Naive thymus-derived CD4-positive, alpha-beta T cell (primary cell): ENCODE measurements at regions not wholly inside any gene's neighbourhood (a gene's known extent, or its start where the extent isn't known, plus 50 kb on each side); places are given as distances from the start of the nearest gene placed in this dataset.
"Not testable (repeated sequence)": the region's sequence is repeated elsewhere in the genome, so short reads cannot be mapped to it uniquely, and the experiment has no call there.

Experiments used
- ATAC-seq: fragments of 150-1000 bp; cut with Tn5 transposase; 2 replicates; pipeline ENCODE4 v1.10.0; 2021; ENCODE audit warnings: mild to moderate bottlenecking, moderate library complexity
- CTCF ChIA-PET: fragments of 350-600 bp; sonication (Branson Sonifier 250); formaldehyde crosslinking; loops from one replicate; lab custom pipeline; 2021; ENCODE audit warnings: antibody characterized with exemption; lab: Charles Lee
- POLR2A ChIA-PET: fragments of 350-600 bp; sonication (Branson Sonifier 250); formaldehyde crosslinking; loops from one replicate; lab custom pipeline; 2021; ENCODE audit warnings: antibody characterized with exemption, inconsistent platforms; lab: Charles Lee
- DNase-seq, 9 donors: peaks; one replicate each; pipeline versions ENCODE4 v3.0.0 to v3.0.0-alpha.2; 2020 to 2022; ENCODE audit warnings: mixed read lengths in 1 of 9
- H3K27ac ChIP-seq: one replicate; pipeline ENCODE4 v1.7.0; 2013; ENCODE audit warnings: mild to moderate bottlenecking, low read depth, low read length, moderate library complexity
- H3K27me3 ChIP-seq, 2 donors: one replicate each; pipeline ENCODE4 v1.7.0; 2013; ENCODE audit warnings: low read length in 2 of 2, mild to moderate bottlenecking in 2 of 2, moderate library complexity in 2 of 2; ENCODE audit not compliant: control insufficient read depth in 2 of 2, insufficient read depth in 2 of 2
- H3K36me3 ChIP-seq, 3 experiments: 1 replicate in 2 of 3; 2 replicates in 1 of 3; pipeline ENCODE4 v1.7.0; 2013; ENCODE audit warnings: low read length in 3 of 3, mild to moderate bottlenecking in 3 of 3, moderate library complexity in 1 of 3; ENCODE audit not compliant: insufficient read depth in 3 of 3, control insufficient read depth in 2 of 3
- H3K4me1 ChIP-seq, 2 donors: one replicate each; pipeline ENCODE4 v1.7.0; 2013; ENCODE audit warnings: low read length in 2 of 2, mild to moderate bottlenecking in 2 of 2, moderate library complexity in 1 of 2; ENCODE audit not compliant: control insufficient read depth in 2 of 2, insufficient read depth in 2 of 2
- H3K4me3 ChIP-seq: 2 replicates; pipeline ENCODE4 v1.7.0; 2013; ENCODE audit warnings: mild to moderate bottlenecking, low read length
- H3K9me3 ChIP-seq, 3 experiments: 1 replicate in 2 of 3; 2 replicates in 1 of 3; pipeline ENCODE4 v1.7.0; 2013; ENCODE audit warnings: low read length in 3 of 3; ENCODE audit not compliant: control insufficient read depth in 2 of 3
- H3K27ac Mint-ChIP-seq, 9 donors: one replicate each; pipeline ENCODE4 v1.8.0; 2020 to 2022; ENCODE audit warnings: mixed read lengths in 9 of 9, mild to moderate bottlenecking in 8 of 9, moderate library complexity in 5 of 9, inconsistent platforms in 2 of 9
- H3K27me3 Mint-ChIP-seq, 5 donors: one replicate each; pipeline ENCODE4 v1.8.0; 2021 to 2022; ENCODE audit warnings: mixed read lengths in 5 of 5, mild to moderate bottlenecking in 1 of 5
- H3K36me3 Mint-ChIP-seq, 5 donors: one replicate each; pipeline ENCODE4 v1.8.0; 2020 to 2022; ENCODE audit warnings: mixed read lengths in 5 of 5, mild to moderate bottlenecking in 3 of 5, inconsistent platforms in 1 of 5
- H3K4me1 Mint-ChIP-seq, 7 donors: one replicate each; pipeline ENCODE4 v1.8.0; 2020 to 2022; ENCODE audit warnings: mixed read lengths in 7 of 7, mild to moderate bottlenecking in 3 of 7, inconsistent platforms in 1 of 7
- H3K4me3 Mint-ChIP-seq, 10 donors: one replicate each; pipeline ENCODE4 v1.8.0; 2020 to 2022; ENCODE audit warnings: mild to moderate bottlenecking in 10 of 10, mixed read lengths in 10 of 10, moderate library complexity in 6 of 10, inconsistent platforms in 2 of 10
- H3K9me3 Mint-ChIP-seq, 11 donors: one replicate each; pipeline ENCODE4 v1.8.0; 2020 to 2022; ENCODE audit warnings: mixed read lengths in 11 of 11, mild to moderate bottlenecking in 4 of 11, inconsistent platforms in 1 of 11, moderate library complexity in 1 of 11
- intact Hi-C, 2 donors: fragments of 100-400 bp; cut with micrococcal nuclease; formaldehyde crosslinking; loops; one replicate each; pipeline ENCODE4 v1.15.1; 2023

- intact Hi-C loops, H3K27me3 ChIP-seq, H3K4me3 ChIP-seq, H3K4me1 Mint-ChIP-seq, CTCF ChIA-PET, H3K36me3 Mint-ChIP-seq, H3K4me1 ChIP-seq, H3K27ac ChIP-seq, H3K27ac Mint-ChIP-seq, H3K9me3 ChIP-seq, H3K4me3 Mint-ChIP-seq, ATAC-seq, POLR2A ChIA-PET, H3K27me3 Mint-ChIP-seq, H3K36me3 ChIP-seq, DNase-seq: not testable (repeated sequence)
- H3K9me3 Mint-ChIP-seq, result peaks cover 0 to 24% (median 7%) of the 10 kb centered on the region in 11 donors
These were observed 188.1 kb upstream of the EDNRA start for GRCh38 chr4:147292604-147293313.

GRCh38 chr4:147293314-147293677 lies 187.6 kb upstream of the EDNRA start:
- H3K27me3 Mint-ChIP-seq, H3K36me3 ChIP-seq, POLR2A ChIA-PET, H3K9me3 ChIP-seq, intact Hi-C loops, H3K27ac ChIP-seq, H3K27me3 ChIP-seq, ATAC-seq, H3K36me3 Mint-ChIP-seq, DNase-seq, H3K4me3 Mint-ChIP-seq, CTCF ChIA-PET, H3K4me3 ChIP-seq, H3K4me1 ChIP-seq, H3K27ac Mint-ChIP-seq, H3K4me1 Mint-ChIP-seq: not testable (repeated sequence)
- H3K9me3 Mint-ChIP-seq, result peaks cover 0 to 25% (median 7%) of the 10 kb centered on the region in 11 donors

- Histone ChIP-seq H3K4me1 (no peaks in the 10 kb centered on the region), H3K36me3 (no peaks in the 10 kb centered on the region), H3K9me3 (no peaks in the 10 kb centered on the region), H3K4me3 (no peak overlapping the region), H3K27me3 (no peaks in the 10 kb centered on the region), H3K27ac (no peak overlapping the region)
- POLR2A ChIA-PET, result no interaction called here
- no peaks in the 10 kb centered on the region for H3K27me3 Mint-ChIP-seq
- intact Hi-C loops, result no loop called here
- ATAC-seq (no peak), DNase-seq (no peak)
- H3K36me3 Mint-ChIP-seq, result no peaks in the 10 kb centered on the region
- H3K9me3 Mint-ChIP-seq, result peaks cover 0 to 21% (median 7%) of the 10 kb centered on the region in 11 donors
- no peak overlapping the region for H3K4me3 Mint-ChIP-seq
- CTCF ChIA-PET, result no interaction called here
- no peaks in the 10 kb centered on the region for H3K4me1 Mint-ChIP-seq
- no peak overlapping the region for H3K27ac Mint-ChIP-seq
These were observed 181.7 kb upstream of the EDNRA start for GRCh38 chr4:147299205-147299604.

DNA sequence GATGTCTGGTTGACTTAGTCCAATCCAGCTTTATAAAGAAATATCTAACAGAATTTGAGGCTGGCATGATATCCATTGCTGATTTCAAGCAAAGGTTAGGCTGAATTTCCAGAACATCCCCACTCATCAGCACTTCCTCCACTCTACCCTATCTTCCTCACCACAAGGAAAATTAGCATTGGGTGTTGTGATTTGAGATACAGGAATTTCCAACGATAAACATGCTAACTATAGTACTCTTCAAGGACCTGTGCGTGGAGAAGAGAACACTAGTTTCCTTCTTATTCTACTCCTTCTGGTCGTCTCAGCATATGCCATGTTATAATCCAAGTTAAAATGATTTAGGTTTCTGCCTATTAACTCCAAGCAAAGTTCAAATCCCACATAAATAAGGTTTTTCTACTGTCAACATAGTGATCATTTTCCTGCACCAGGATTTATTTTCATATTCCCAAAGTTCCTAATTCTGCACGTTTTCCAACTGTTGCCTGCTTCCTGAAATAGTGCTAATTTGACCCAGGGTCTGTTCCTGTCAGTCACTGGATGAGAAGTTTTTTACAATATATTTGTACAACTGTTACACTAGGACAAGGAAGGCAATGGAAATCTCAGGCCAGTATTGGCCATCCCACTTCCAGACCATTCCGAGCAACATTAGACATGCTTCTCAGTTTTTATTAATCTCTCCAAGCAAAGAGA lies 177.6 kb upstream of the EDNRA start:
- intact Hi-C loops, result no loop called here
- ATAC-seq, result no peak
- Histone ChIP-seq H3K4me1 (no peaks in the 10 kb centered on the region), H3K9me3 (no peaks in the 10 kb centered on the region), H3K36me3 (no peaks in the 10 kb centered on the region), H3K27ac (no peak overlapping the region), H3K27me3 (no peaks in the 10 kb centered on the region), H3K4me3 (no peak overlapping the region)
- no peaks in the 10 kb centered on the region for H3K36me3 Mint-ChIP-seq
- H3K4me1 Mint-ChIP-seq, result no peaks in the 10 kb centered on the region
- peaks cover 0 to 3% (median 0%) of the 10 kb centered on the region in 11 donors for H3K9me3 Mint-ChIP-seq
- POLR2A ChIA-PET, result no interaction called here
- DNase-seq, result no peak
- CTCF ChIA-PET, result no interaction called here
- peaks cover 0 to 4% (median 0%) of the 10 kb centered on the region in 5 donors for H3K27me3 Mint-ChIP-seq
- H3K4me3 Mint-ChIP-seq, result no peak overlapping the region
- H3K27ac Mint-ChIP-seq, result no peak overlapping the region

DNA sequence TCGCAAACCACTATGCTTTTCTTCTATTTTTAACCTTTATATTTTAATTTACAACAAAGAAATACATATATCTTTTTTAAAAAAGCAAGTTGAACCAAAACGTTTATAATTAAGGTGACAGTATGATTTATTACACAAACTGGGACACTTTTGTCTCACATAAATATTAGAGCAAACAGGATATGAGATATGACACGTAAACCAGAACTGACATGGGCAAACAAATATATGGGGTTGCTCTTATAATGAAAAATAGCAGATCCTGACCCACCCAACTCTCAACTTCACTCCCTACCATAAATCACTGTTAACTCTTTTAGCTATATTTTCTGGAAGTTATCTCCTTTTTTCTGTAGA lies 177.0 kb upstream of the EDNRA start:
- Histone ChIP-seq H3K4me3 (no peak overlapping the region), H3K27ac (no peak overlapping the region), H3K36me3 (no peaks in the 10 kb centered on the region), H3K27me3 (no peaks in the 10 kb centered on the region), H3K4me1 (no peaks in the 10 kb centered on the region), H3K9me3 (no peaks in the 10 kb centered on the region)
- Mint-ChIP-seq H3K9me3 (peaks cover 0 to 4% (median 0%) of the 10 kb centered on the region in 11 donors), H3K4me3 (no peak overlapping the region), H3K27ac (no peak overlapping the region), H3K4me1 (no peaks in the 10 kb centered on the region), H3K36me3 (no peaks in the 10 kb centered on the region), H3K27me3 (peaks cover 0 to 4% (median 0%) of the 10 kb centered on the region in 5 donors)
- intact Hi-C loops, result no loop called here
- ChIA-PET CTCF (no interaction called here), POLR2A (no interaction called here)
- DNase-seq (no peak), ATAC-seq (no peak)

DNA sequence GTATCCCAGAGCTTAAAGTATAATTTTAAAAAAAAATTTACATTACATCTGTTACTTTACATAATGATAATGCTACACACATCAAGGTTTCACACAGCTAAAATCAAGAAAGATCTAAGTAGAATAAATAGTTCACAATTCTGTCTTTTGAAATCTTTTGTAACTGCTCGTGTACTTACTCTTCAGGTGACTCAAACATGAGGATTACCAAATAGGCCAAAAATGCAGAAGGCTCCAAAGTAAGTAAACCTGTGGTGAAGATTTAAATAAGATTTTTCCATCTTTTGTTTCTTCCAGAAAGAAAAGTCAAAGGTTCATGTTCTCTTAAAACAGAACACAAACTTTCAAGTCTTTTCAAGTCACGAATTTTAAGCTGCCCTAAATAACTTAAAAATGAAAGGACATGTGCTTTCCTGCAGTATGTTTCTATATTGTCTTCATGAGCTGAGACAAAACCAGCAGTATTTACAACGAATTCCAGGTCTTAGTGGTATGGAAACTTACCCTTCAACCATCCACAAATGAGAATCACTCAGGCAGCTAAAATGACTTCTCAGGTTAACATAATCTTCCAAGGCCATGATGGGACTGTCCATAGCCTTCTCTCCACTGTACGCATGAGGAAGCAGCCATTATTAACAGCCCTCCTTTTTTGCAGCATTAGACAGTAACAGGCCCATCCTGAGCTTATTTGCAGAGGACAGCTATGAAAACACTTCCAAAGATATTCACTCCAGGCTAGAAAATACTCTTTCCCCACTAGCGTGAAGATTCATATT lies 172.8 kb upstream of the EDNRA start:
- Histone ChIP-seq H3K4me1 (no peaks in the 10 kb centered on the region), H3K4me3 (no peak overlapping the region), H3K27me3 (no peaks in the 10 kb centered on the region), H3K27ac (no peak overlapping the region), H3K9me3 (no peaks in the 10 kb centered on the region), H3K36me3 (no peaks in the 10 kb centered on the region)
- intact Hi-C loops, result no loop called here
- no peak for ATAC-seq
- H3K27ac Mint-ChIP-seq, result no peak overlapping the region
- H3K9me3 Mint-ChIP-seq, result peaks cover 0 to 6% (median 0%) of the 10 kb centered on the region in 11 donors
- no peak for DNase-seq
- H3K36me3 Mint-ChIP-seq, result no peaks in the 10 kb centered on the region
- ChIA-PET POLR2A (no interaction called here), CTCF (no interaction called here)
- H3K27me3 Mint-ChIP-seq, result peaks cover 0 to 9% (median 0%) of the 10 kb centered on the region in 5 donors
- H3K4me3 Mint-ChIP-seq, result no peak overlapping the region
- H3K4me1 Mint-ChIP-seq, result no peaks in the 10 kb centered on the region
